Activated CD8-positive, alpha-beta memory T cell treated with anti-CD3 and anti-CD28 coated beads for 24 hours (primary cell): ENCODE measurements at regions not wholly inside any gene's neighbourhood (a gene's known extent, or its start where the extent isn't known, plus 50 kb on each side); places are given as distances from the start of the nearest gene placed in this dataset.
"Not testable (repeated sequence)": the region's sequence is repeated elsewhere in the genome, so short reads cannot be mapped to it uniquely, and the experiment has no call there.

Source experiments
- DNase-seq: peaks from one replicate; pipeline ENCODE4 v3.0.0-alpha.2; 2020

GRCh38 chr7:156590212-156590611 is 50.4 kb upstream of the RNF32 start:
- DNase-seq, result no peak

GRCh38 chr7:156589808-156590207 is 50.8 kb upstream of the RNF32 start:
- DNase-seq, result no peak

GRCh38 chr7:156585926-156586325 is 54.6 kb upstream of the RNF32 start:
- no peak for DNase-seq

GRCh38 chr7:156585025-156585648 is 55.4 kb upstream of the RNF32 start:
- DNase-seq, result no peak

- DNase-seq, result no peak
These were observed 57.9 kb upstream of the RNF32 start for GRCh38 chr7:156582591-156583123.

- DNase-seq, result no peak
These were observed 60.5 kb upstream of the RNF32 start for GRCh38 chr7:156580036-156580435.

GRCh38 chr7:156579566-156579965 is 61.0 kb upstream of the RNF32 start:
- DNase-seq, result no peak

GRCh38 chr7:156578978-156579430 is 61.6 kb upstream of the RNF32 start:
- no peak for DNase-seq

- no peak for DNase-seq
These were observed 62.0 kb upstream of the RNF32 start for GRCh38 chr7:156578578-156578940.

GRCh38 chr7:156577645-156578577 is 62.7 kb upstream of the RNF32 start:
- DNase-seq, result no peak

- DNase-seq, result no peak
These were observed 64.1 kb upstream of the RNF32 start for GRCh38 chr7:156576216-156577058.

GRCh38 chr7:156568258-156568657 is 72.3 kb upstream of the RNF32 start:
- DNase-seq, result no peak

GRCh38 chr7:156566812-156567549 is 73.6 kb upstream of the RNF32 start:
- DNase-seq, result no peak

- not testable (repeated sequence) for DNase-seq
These were observed 75.6 kb upstream of the RNF32 start for GRCh38 chr7:156565002-156565401.

- no peak for DNase-seq
These were observed 79.9 kb upstream of the RNF32 start for GRCh38 chr7:156560696-156561095.

- DNase-seq, result no peak
These were observed 80.5 kb upstream of the RNF32 start for GRCh38 chr7:156560075-156560474.

GRCh38 chr7:156559001-156559400 is 81.6 kb upstream of the RNF32 start:
- no peak for DNase-seq

GRCh38 chr7:156558198-156558597 is 82.4 kb upstream of the RNF32 start:
- DNase-seq, result no peak

GRCh38 chr7:156556083-156556482 is 84.5 kb upstream of the RNF32 start:
- no peak for DNase-seq

- DNase-seq, result no peak
These were observed 86.1 kb upstream of the RNF32 start for GRCh38 chr7:156554488-156554887.

GRCh38 chr7:156549636-156550035 is 90.9 kb upstream of the RNF32 start:
- DNase-seq, result no peak

- no peak for DNase-seq
These were observed 92.6 kb upstream of the RNF32 start for GRCh38 chr7:156547884-156548561.
